Fibroblast of lung (primary cell): ENCODE measurements at regions not wholly inside any gene's neighbourhood (a gene's known extent, or its start where the extent isn't known, plus 50 kb on each side); places are given as distances from the start of the nearest gene placed in this dataset.

Source experiments
- DNase-seq, 2 donors: peaks; one replicate each; pipeline versions ENCODE4 v3.0.0 to v3.0.0-alpha.2; 2010; ENCODE audit warnings: low read depth in 2 of 2
- H2AFZ ChIP-seq: 2 replicates; pipeline ENCODE4 v1.5.1; 2012; ENCODE audit warnings: low read length, control low read depth, inconsistent platforms
- H3K27ac ChIP-seq: 2 replicates; pipeline ENCODE4 v1.5.1; 2011; ENCODE audit warnings: low read length, control low read depth; ENCODE audit not compliant: insufficient read depth
- H3K27me3 ChIP-seq: 2 replicates; pipeline ENCODE4 v1.5.1; 2011; ENCODE audit warnings: mild to moderate bottlenecking, low read length; ENCODE audit not compliant: control insufficient read depth, insufficient read depth
- H3K36me3 ChIP-seq: 2 replicates; pipeline ENCODE4 v1.5.1; 2011; ENCODE audit warnings: low read length; ENCODE audit not compliant: control insufficient read depth, insufficient read depth
- H3K4me1 ChIP-seq: 2 replicates; pipeline ENCODE4 v1.5.1; 2011; ENCODE audit warnings: low read length; ENCODE audit not compliant: control insufficient read depth, insufficient read depth; ENCODE audit errors: extremely low read depth
- H3K4me2 ChIP-seq: 2 replicates; pipeline ENCODE4 v1.5.1; 2011; ENCODE audit warnings: low read length, control low read depth; ENCODE audit not compliant: insufficient read depth; ENCODE audit errors: extremely low read depth
- H3K4me3 ChIP-seq, 4 experiments: fragments of 200-600 bp in 1 of 4; sonication (generic) in 1 of 4; replicated peaks in 1 of 4; 2 replicates each; pipeline ENCODE4 v1.5.1; 2011 to 2016; ENCODE audit warnings: low read length in 4 of 4, low read depth in 3 of 4, mild to moderate bottlenecking in 3 of 4, control low read depth in 2 of 4, inconsistent platforms in 1 of 4, mixed read lengths in 1 of 4; ENCODE audit not compliant: insufficient read depth in 1 of 4; ENCODE audit errors: control extremely low read depth in 1 of 4
- H3K79me2 ChIP-seq: 2 replicates; pipeline ENCODE4 v1.5.1; 2012; ENCODE audit warnings: mild to moderate bottlenecking, low read length, inconsistent platforms; ENCODE audit not compliant: control insufficient read depth, insufficient read depth
- H3K9ac ChIP-seq: 2 replicates; pipeline ENCODE4 v1.5.1; 2011; ENCODE audit warnings: mild to moderate bottlenecking, low read length, control low read depth; ENCODE audit not compliant: insufficient read depth
- H3K9me3 ChIP-seq: 2 replicates; pipeline ENCODE4 v1.5.1; 2012; ENCODE audit warnings: low read depth, low read length; ENCODE audit not compliant: control insufficient read depth, insufficient read depth
- H4K20me1 ChIP-seq: 2 replicates; pipeline ENCODE4 v1.5.1; 2011; ENCODE audit warnings: low read length; ENCODE audit not compliant: control insufficient read depth, insufficient read depth; ENCODE audit errors: extremely low read depth
- EZH2 ChIP-seq: IDR thresholded peaks from 2 replicates; pipeline ENCODE4 v1.5.1; 2012; ENCODE audit warnings: low read length, control low read depth, mild to moderate bottlenecking; ENCODE audit errors: missing control alignments
- TF ChIP-seq, protein P1 (sequence below), 2 donors: IDR thresholded peaks in 1 of 2; conservative IDR thresholded peaks in 1 of 2; 1 replicate in 1 of 2; 2 replicates in 1 of 2; pipeline ENCODE4 v1.5.1; 2011 to 2012; ENCODE audit warnings: low read length in 2 of 2, control low read depth in 1 of 2, inconsistent platforms in 1 of 2, low read depth in 1 of 2, mild to moderate bottlenecking in 1 of 2

DNA sequence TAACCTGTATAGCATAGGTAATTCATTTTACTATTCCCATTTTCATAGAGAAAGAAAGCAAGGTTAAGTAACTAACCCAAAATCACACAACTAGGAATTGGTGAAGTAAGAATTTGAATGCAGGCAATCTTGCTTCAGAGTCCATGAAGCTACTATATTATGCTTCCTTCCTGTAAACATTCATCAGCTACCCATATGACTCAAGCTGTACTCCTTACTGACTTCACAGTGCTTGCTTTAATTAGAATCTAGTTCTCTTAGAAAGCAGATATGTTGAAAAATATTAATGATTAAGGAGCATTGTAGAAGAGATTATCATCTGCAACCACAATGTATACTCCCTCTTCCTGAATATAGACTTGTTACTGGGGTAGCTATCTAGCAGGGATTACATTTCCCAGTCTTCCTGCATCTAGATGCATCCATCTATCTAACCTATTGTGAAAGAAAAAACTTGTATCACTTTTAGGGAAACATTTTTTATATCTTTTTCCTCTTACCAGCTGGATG, 961.6 kb upstream of the CHAC2 start:
- Histone ChIP-seq H3K27me3 (no peaks in the 10 kb centered on the region), H3K79me2 (no peaks in the 10 kb centered on the region), H3K4me3 (no peak overlapping the region), H3K36me3 (no peaks in the 10 kb centered on the region), H3K27ac (no peak overlapping the region), H2AFZ (no peak overlapping the region), H3K9ac (no peak overlapping the region), H3K4me2 (no peak overlapping the region), H4K20me1 (no peaks in the 10 kb centered on the region), H3K9me3 (no peaks in the 10 kb centered on the region), H3K4me1 (no peaks in the 10 kb centered on the region)
- TF ChIP-seq, protein P1, sequence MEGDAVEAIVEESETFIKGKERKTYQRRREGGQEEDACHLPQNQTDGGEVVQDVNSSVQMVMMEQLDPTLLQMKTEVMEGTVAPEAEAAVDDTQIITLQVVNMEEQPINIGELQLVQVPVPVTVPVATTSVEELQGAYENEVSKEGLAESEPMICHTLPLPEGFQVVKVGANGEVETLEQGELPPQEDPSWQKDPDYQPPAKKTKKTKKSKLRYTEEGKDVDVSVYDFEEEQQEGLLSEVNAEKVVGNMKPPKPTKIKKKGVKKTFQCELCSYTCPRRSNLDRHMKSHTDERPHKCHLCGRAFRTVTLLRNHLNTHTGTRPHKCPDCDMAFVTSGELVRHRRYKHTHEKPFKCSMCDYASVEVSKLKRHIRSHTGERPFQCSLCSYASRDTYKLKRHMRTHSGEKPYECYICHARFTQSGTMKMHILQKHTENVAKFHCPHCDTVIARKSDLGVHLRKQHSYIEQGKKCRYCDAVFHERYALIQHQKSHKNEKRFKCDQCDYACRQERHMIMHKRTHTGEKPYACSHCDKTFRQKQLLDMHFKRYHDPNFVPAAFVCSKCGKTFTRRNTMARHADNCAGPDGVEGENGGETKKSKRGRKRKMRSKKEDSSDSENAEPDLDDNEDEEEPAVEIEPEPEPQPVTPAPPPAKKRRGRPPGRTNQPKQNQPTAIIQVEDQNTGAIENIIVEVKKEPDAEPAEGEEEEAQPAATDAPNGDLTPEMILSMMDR (conservative IDR thresholded peaks at IDR 0.05 in 1 of 2, IDR thresholded peaks at IDR 0.05 in 1 of 2; ENCODE audit: low read depth in 1 of 2, low read length in 2 of 2) = no peak
- TF ChIP-seq EZH2 = no peak
- DNase-seq = peak; percentile 17 to 19

DNA sequence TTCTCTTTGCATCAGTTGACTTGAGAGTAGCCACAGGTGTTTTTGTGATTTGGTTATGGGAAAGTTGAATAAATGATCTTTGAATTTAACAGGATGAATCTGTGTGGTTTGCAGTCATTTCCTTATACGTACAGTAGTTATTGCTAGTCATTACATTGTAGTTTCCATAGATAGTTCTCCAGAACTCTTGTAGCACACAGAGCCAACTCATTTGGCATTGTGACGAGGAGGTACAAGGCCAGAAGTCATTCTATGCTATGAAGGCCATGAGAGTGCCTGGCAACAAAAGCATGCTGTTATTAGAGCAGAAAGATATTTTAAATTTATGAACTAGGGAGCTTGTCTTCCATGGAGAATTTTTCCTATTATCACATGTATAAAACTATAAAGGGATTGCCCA, 973.0 kb upstream of the CHAC2 start:
- H2AFZ ChIP-seq = no peak overlapping the region
- no peaks in the 10 kb centered on the region for H3K36me3 ChIP-seq
- no peaks in the 10 kb centered on the region for H3K9me3 ChIP-seq
- H3K27me3 ChIP-seq = no peaks in the 10 kb centered on the region
- no peak overlapping the region for H3K4me2 ChIP-seq
- DNase-seq = peak in 1 of 2 donors; percentile 8
- no peak overlapping the region for H3K4me3 ChIP-seq
- H4K20me1 ChIP-seq = no peaks in the 10 kb centered on the region
- no peak overlapping the region for H3K27ac ChIP-seq
- no peak overlapping the region for H3K9ac ChIP-seq
- H3K79me2 ChIP-seq = no peaks in the 10 kb centered on the region
- no peaks in the 10 kb centered on the region for H3K4me1 ChIP-seq
- TF ChIP-seq, protein P1 (conservative IDR thresholded peaks at IDR 0.05 in 1 of 2, IDR thresholded peaks at IDR 0.05 in 1 of 2; ENCODE audit: low read depth in 1 of 2, low read length in 2 of 2) = no peak
- no peak for TF ChIP-seq EZH2

DNA sequence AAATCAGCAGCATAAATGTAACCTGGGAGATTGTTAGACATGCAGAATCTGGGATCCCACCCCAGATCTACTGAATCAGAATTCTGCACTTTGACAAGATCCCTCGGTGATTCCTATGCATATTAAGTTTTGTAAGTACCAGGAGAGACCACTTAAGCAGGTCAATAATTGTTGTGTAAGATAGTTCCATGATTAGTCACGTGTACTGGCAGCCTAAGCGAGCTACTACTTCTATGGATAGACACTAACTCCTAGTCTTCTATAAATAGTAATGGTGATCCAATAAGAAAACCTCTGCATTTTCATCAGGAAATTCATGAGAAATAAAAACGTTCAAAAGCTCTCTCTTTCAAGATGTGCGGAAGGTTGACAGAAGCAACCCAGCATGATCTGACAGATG, 988.2 kb upstream of the CHAC2 start:
- Histone ChIP-seq H3K4me2 (no peak overlapping the region), H3K4me3 (no peak overlapping the region), H4K20me1 (no peaks in the 10 kb centered on the region), H3K79me2 (no peaks in the 10 kb centered on the region), H3K9ac (no peak overlapping the region), H3K9me3 (no peaks in the 10 kb centered on the region), H2AFZ (no peak overlapping the region), H3K27ac (no peak overlapping the region), H3K4me1 (no peaks in the 10 kb centered on the region), H3K36me3 (no peaks in the 10 kb centered on the region), H3K27me3 (no peaks in the 10 kb centered on the region)
- peak in 1 of 2 donors; percentile 63 for DNase-seq
- no peak for TF ChIP-seq EZH2
- TF ChIP-seq, protein P1 (conservative IDR thresholded peaks at IDR 0.05 in 1 of 2, IDR thresholded peaks at IDR 0.05 in 1 of 2; ENCODE audit: low read depth in 1 of 2, low read length in 2 of 2) = no peak
